HEK293 (cell line): ENCODE measurements at regions not wholly inside any gene's neighbourhood (a gene's known extent, or its start where the extent isn't known, plus 50 kb on each side); places are given as distances from the start of the nearest gene placed in this dataset.

ENCODE experiments used
- HOXD13 ChIP-seq: sonication (generic); formaldehyde crosslinking; IDR thresholded peaks from 2 replicates; pipeline ENCODE4 v1.8.0; 2022; ENCODE audit warnings: missing genetic modification reagents, borderline replicate concordance
- KLF10 ChIP-seq: fragments of 450-650 bp; IDR thresholded peaks from 2 replicates; pipeline ENCODE4 v1.5.1; 2018; ENCODE audit warnings: missing biosample characterization, mild to moderate bottlenecking, missing genetic modification characterization
- KLF9 ChIP-seq: fragments of 450-650 bp; formaldehyde crosslinking; IDR thresholded peaks from 2 replicates; pipeline ENCODE4 v1.5.1; 2016; ENCODE audit warnings: missing biosample characterization, missing genetic modification characterization, low read depth
- ZBTB17 ChIP-seq: fragments of 450-650 bp; formaldehyde crosslinking; IDR thresholded peaks from 2 replicates; pipeline ENCODE4 v1.5.1; 2016; ENCODE audit warnings: missing biosample characterization, missing genetic modification characterization
- ZNF157 ChIP-seq: fragments of 450-650 bp; formaldehyde crosslinking; IDR thresholded peaks from 2 replicates; pipeline ENCODE4 v1.5.1; 2016; ENCODE audit warnings: missing biosample characterization, missing genetic modification characterization
- ZNF184 ChIP-seq: fragments of 450-650 bp; IDR thresholded peaks from 2 replicates; pipeline ENCODE4 v1.5.1; 2018; ENCODE audit warnings: missing biosample characterization, mild to moderate bottlenecking, missing genetic modification characterization
- ZNF214 ChIP-seq: fragments of 450-650 bp; formaldehyde crosslinking; IDR thresholded peaks from 2 replicates; pipeline ENCODE4 v1.5.1; 2017; ENCODE audit warnings: missing biosample characterization, mild to moderate bottlenecking, missing genetic modification characterization, borderline replicate concordance
- ZNF266 ChIP-seq: fragments of 450-650 bp; formaldehyde crosslinking; IDR thresholded peaks from 2 replicates; pipeline ENCODE4 v1.5.1; 2016; ENCODE audit warnings: missing biosample characterization, missing genetic modification characterization, low read depth
- ZNF311 ChIP-seq: fragments of 450-650 bp; formaldehyde crosslinking; IDR thresholded peaks from 2 replicates; pipeline ENCODE4 v1.5.1; 2017; ENCODE audit warnings: missing biosample characterization, missing genetic modification characterization, borderline replicate concordance
- ZNF324 ChIP-seq: fragments of 450-650 bp; formaldehyde crosslinking; IDR thresholded peaks from 2 replicates; pipeline ENCODE4 v1.5.1; 2016; ENCODE audit warnings: missing biosample characterization, missing genetic modification characterization
- ZNF354C ChIP-seq: fragments of 450-650 bp; formaldehyde crosslinking; IDR thresholded peaks from 2 replicates; pipeline ENCODE4 v1.5.1; 2016; ENCODE audit warnings: missing biosample characterization, missing genetic modification characterization, low read depth, borderline replicate concordance
- ZNF423 ChIP-seq: fragments of 450-650 bp; formaldehyde crosslinking; IDR thresholded peaks from 2 replicates; pipeline ENCODE4 v1.5.1; 2016; ENCODE audit warnings: missing biosample characterization, missing genetic modification characterization
- ZNF585B ChIP-seq: fragments of 450-650 bp; formaldehyde crosslinking; IDR thresholded peaks from 2 replicates; pipeline ENCODE4 v1.5.1; 2016; ENCODE audit warnings: missing biosample characterization, missing genetic modification characterization
- ZNF785 ChIP-seq: fragments of 450-650 bp; formaldehyde crosslinking; IDR thresholded peaks from 2 replicates; pipeline ENCODE4 v1.5.1; 2016; ENCODE audit warnings: missing biosample characterization, missing genetic modification characterization
- ZNF792 ChIP-seq: fragments of 450-650 bp; formaldehyde crosslinking; IDR thresholded peaks from 2 replicates; pipeline ENCODE4 v1.5.1; 2016; ENCODE audit warnings: missing biosample characterization, missing genetic modification characterization
- ZNF830 ChIP-seq: fragments of 450-650 bp; IDR thresholded peaks from 2 replicates; pipeline ENCODE4 v1.5.0; 2018; ENCODE audit warnings: missing biosample characterization, missing genetic modification characterization, low read depth, mild to moderate bottlenecking, moderate library complexity
- ZSCAN30 ChIP-seq: fragments of 450-650 bp; IDR thresholded peaks from 2 replicates; pipeline ENCODE4 v1.5.1; 2018; ENCODE audit warnings: missing biosample characterization, mild to moderate bottlenecking, missing genetic modification characterization, moderate library complexity
- TF ChIP-seq, protein P1 (sequence below): fragments of 450-650 bp; formaldehyde crosslinking; IDR thresholded peaks from 2 replicates; pipeline ENCODE4 v1.5.1; 2016; ENCODE audit warnings: missing biosample characterization, missing genetic modification characterization
- TF ChIP-seq, protein P2 (sequence below): fragments of 450-650 bp; formaldehyde crosslinking; IDR thresholded peaks from 2 replicates; pipeline ENCODE4 v1.5.1; 2016; ENCODE audit warnings: missing biosample characterization, missing genetic modification characterization
- TF ChIP-seq, protein P3 (sequence below): fragments of 450-650 bp; formaldehyde crosslinking; conservative IDR thresholded peaks from 2 replicates; pipeline ENCODE4 v1.5.1; 2016; ENCODE audit warnings: low read depth, missing biosample characterization, missing genetic modification characterization
- TF ChIP-seq, protein P4 (sequence below): fragments of 450-650 bp; formaldehyde crosslinking; IDR thresholded peaks from 2 replicates; pipeline ENCODE4 v1.5.0; 2017; ENCODE audit warnings: missing biosample characterization, missing genetic modification characterization, borderline replicate concordance
- TF ChIP-seq, protein P5 (sequence below): fragments of 450-650 bp; formaldehyde crosslinking; IDR thresholded peaks from 2 replicates; pipeline ENCODE4 v1.5.1; 2016; ENCODE audit warnings: missing biosample characterization, missing genetic modification characterization
- TF ChIP-seq, protein P6 (sequence below): fragments of 450-650 bp; formaldehyde crosslinking; IDR thresholded peaks from 2 replicates; pipeline ENCODE4 v1.5.1; 2016; ENCODE audit warnings: missing biosample characterization, missing genetic modification characterization

DNA sequence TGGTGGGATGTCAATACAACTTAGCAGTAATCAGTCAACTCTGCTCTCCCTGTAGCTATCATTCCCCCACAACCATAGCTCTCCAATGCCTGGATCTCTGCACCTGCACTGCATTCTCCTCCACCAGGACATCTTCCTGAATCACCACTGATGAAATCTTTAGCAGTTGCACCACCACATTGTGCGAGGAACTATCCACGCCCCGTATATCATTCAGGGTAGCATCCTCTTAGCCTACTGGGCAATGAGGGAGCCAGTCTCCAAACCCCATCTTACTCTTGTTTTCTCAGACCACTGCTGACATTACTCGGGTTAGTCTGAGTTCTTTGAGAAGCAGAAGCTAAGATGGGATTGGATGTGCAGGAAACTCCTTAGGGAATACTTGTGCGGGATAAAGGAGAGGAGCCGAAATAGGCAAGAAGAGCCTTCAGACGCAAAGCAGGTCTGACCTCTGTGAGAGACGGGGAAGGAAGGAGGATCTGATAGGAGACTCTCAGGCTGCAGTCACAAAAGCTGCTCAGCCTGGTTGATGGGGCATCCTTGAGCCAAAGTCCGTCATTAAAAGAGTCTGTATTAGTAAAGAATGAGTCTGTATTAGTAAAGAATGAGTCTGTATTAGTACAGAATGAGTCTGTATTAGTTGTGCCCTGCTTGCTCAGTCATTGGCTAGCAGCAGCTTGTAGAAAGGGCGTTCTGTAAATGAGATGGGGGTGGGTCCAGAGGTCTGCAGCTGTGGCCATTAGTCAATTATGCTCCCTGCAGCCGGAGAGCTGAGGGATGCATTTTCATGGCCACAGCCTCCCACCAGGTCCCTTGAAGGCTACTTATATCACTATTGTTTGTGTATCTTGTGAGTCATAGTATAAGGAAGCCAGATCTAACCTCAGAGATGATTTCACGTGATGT, 49.6 kb upstream of the RASSF3 start (continued):
- TF ChIP-seq, protein P1, sequence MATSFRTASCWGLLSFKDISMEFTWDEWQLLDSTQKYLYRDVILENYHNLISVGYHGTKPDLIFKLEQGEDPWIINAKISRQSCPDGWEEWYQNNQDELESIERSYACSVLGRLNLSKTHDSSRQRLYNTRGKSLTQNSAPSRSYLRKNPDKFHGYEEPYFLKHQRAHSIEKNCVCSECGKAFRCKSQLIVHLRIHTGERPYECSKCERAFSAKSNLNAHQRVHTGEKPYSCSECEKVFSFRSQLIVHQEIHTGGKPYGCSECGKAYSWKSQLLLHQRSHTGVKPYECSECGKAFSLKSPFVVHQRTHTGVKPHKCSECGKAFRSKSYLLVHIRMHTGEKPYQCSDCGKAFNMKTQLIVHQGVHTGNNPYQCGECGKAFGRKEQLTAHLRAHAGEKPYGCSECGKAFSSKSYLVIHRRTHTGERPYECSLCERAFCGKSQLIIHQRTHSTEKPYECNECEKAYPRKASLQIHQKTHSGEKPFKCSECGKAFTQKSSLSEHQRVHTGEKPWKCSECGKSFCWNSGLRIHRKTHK (tag by site-specific recombination) = no peak
- TF ChIP-seq, protein P2, sequence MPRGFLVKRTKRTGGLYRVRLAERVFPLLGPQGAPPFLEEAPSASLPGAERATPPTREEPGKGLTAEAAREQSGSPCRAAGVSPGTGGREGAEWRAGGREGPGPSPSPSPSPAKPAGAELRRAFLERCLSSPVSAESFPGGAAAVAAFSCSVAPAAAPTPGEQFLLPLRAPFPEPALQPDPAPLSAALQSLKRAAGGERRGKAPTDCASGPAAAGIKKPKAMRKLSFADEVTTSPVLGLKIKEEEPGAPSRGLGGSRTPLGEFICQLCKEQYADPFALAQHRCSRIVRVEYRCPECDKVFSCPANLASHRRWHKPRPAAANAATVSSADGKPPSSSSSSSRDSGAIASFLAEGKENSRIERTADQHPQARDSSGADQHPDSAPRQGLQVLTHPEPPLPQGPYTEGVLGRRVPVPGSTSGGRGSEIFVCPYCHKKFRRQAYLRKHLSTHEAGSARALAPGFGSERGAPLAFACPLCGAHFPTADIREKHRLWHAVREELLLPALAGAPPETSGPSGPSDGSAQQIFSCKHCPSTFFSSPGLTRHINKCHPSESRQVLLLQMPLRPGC (tag by site-specific recombination) = 0 out of 2 replicates have a peak, but pooled peaks have one; percentile 57
- no peak for TF ChIP-seq ZNF311 (tag by site-specific recombination)
- peak; percentile 78; the same call in 1 of the 2 replicates for TF ChIP-seq ZNF324 (tag by site-specific recombination)
- no peak for TF ChIP-seq ZNF214
- TF ChIP-seq ZNF785 (tag by site-specific recombination) = no peak
- no peak for TF ChIP-seq ZNF792 (tag by site-specific recombination)
- TF ChIP-seq, protein P3, sequence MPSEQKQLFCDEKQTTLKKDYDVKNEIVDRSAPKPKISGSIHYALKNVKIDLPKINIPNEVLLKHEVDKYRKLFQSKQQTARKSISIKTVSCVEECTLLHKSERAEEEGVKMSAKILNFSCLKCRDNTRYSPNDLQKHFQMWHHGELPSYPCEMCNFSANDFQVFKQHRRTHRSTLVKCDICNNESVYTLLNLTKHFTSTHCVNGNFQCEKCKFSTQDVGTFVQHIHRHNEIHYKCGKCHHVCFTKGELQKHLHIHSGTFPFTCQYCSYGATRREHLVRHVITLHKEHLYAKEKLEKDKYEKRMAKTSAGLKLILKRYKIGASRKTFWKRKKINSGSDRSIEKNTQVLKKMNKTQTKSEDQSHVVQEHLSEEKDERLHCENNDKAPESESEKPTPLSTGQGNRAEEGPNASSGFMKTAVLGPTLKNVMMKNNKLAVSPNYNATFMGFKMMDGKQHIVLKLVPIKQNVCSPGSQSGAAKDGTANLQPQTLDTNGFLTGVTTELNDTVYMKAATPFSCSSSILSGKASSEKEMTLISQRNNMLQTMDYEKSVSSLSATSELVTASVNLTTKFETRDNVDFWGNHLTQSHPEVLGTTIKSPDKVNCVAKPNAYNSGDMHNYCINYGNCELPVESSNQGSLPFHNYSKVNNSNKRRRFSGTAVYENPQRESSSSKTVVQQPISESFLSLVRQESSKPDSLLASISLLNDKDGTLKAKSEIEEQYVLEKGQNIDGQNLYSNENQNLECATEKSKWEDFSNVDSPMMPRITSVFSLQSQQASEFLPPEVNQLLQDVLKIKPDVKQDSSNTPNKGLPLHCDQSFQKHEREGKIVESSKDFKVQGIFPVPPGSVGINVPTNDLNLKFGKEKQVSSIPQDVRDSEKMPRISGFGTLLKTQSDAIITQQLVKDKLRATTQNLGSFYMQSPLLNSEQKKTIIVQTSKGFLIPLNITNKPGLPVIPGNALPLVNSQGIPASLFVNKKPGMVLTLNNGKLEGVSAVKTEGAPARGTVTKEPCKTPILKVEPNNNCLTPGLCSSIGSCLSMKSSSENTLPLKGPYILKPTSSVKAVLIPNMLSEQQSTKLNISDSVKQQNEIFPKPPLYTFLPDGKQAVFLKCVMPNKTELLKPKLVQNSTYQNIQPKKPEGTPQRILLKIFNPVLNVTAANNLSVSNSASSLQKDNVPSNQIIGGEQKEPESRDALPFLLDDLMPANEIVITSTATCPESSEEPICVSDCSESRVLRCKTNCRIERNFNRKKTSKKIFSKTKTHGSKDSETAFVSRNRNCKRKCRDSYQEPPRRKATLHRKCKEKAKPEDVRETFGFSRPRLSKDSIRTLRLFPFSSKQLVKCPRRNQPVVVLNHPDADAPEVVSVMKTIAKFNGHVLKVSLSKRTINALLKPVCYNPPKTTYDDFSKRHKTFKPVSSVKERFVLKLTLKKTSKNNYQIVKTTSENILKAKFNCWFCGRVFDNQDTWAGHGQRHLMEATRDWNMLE (tag by site-specific recombination) = no peak
- TF ChIP-seq KLF10 (tag by site-specific recombination) = peak; percentile 83
- TF ChIP-seq, protein P4, sequence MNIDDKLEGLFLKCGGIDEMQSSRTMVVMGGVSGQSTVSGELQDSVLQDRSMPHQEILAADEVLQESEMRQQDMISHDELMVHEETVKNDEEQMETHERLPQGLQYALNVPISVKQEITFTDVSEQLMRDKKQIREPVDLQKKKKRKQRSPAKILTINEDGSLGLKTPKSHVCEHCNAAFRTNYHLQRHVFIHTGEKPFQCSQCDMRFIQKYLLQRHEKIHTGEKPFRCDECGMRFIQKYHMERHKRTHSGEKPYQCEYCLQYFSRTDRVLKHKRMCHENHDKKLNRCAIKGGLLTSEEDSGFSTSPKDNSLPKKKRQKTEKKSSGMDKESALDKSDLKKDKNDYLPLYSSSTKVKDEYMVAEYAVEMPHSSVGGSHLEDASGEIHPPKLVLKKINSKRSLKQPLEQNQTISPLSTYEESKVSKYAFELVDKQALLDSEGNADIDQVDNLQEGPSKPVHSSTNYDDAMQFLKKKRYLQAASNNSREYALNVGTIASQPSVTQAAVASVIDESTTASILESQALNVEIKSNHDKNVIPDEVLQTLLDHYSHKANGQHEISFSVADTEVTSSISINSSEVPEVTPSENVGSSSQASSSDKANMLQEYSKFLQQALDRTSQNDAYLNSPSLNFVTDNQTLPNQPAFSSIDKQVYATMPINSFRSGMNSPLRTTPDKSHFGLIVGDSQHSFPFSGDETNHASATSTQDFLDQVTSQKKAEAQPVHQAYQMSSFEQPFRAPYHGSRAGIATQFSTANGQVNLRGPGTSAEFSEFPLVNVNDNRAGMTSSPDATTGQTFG (tag by site-specific recombination) = no peak
- 0 out of 2 replicates have a peak, but pooled peaks have one; percentile 27 for TF ChIP-seq KLF9 (tag by site-specific recombination)
- no peak for TF ChIP-seq ZNF585B (tag by site-specific recombination)
- TF ChIP-seq ZNF423 (tag by site-specific recombination) = no peak
- TF ChIP-seq, protein P5, sequence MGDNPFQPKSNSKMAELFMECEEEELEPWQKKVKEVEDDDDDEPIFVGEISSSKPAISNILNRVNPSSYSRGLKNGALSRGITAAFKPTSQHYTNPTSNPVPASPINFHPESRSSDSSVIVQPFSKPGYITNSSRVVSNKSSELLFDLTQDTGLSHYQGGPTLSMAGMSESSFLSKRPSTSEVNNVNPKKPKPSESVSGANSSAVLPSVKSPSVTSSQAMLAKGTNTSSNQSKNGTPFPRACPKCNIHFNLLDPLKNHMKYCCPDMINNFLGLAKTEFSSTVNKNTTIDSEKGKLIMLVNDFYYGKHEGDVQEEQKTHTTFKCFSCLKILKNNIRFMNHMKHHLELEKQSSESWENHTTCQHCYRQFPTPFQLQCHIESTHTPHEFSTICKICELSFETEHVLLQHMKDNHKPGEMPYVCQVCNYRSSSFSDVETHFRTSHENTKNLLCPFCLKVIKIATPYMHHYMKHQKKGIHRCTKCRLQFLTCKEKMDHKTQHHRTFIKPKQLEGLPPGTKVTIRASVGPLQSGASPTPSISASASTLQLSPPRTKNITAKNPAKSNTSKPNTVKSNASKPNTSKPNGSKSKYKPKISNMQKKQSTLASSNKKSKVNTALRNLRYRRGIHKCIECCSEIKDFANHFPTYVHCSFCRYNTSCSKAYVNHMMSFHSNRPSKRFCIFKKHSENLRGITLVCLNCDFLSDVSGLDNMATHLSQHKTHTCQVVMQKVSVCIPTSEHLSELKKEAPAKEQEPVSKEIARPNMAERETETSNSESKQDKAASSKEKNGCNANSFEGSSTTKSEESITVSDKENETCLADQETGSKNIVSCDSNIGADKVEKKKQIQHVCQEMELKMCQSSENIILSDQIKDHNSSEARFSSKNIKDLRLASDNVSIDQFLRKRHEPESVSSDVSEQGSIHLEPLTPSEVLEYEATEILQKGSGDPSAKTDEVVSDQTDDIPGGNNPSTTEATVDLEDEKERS = no peak
- peak; percentile 43; the same call in 1 of the 2 replicates for TF ChIP-seq ZSCAN30 (tag by site-specific recombination)
- TF ChIP-seq ZNF157 (tag by site-specific recombination) = no peak
- no peak for TF ChIP-seq ZNF184 (tag by site-specific recombination)
- TF ChIP-seq HOXD13 (CRISPR knock-in tag) = no peak
- TF ChIP-seq ZNF830 (tag by site-specific recombination) = no peak
- TF ChIP-seq ZNF354C (tag by site-specific recombination) = no peak
- no peak for TF ChIP-seq ZNF266
- TF ChIP-seq ZBTB17 (tag by site-specific recombination) = 0 out of 2 replicates have a peak, but pooled peaks have one; percentile 37
- TF ChIP-seq, protein P6, sequence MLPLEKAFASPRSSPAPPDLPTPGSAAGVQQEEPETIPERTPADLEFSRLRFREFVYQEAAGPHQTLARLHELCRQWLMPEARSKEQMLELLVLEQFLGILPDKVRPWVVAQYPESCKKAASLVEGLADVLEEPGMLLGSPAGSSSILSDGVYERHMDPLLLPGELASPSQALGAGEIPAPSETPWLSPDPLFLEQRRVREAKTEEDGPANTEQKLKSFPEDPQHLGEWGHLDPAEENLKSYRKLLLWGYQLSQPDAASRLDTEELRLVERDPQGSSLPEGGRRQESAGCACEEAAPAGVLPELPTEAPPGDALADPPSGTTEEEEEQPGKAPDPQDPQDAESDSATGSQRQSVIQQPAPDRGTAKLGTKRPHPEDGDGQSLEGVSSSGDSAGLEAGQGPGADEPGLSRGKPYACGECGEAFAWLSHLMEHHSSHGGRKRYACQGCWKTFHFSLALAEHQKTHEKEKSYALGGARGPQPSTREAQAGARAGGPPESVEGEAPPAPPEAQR (tag by site-specific recombination) = no peak
